NCI-H2107 treated with DMSO at 0.1 percent for 48 hours (cell line): ENCODE measurements at regions not wholly inside any gene's neighbourhood (a gene's known extent, or its start where the extent isn't known, plus 50 kb on each side); places are given as distances from the start of the nearest gene placed in this dataset.
A peak's percentile ranks its signal among the peaks of the same experiment; 100 is the strongest.

ENCODE experiments used
- DNase-seq: peaks from one replicate; lab custom pipeline; 2025; ENCODE audit not compliant: unreplicated experiment; lab: John Stamatoyannopoulos, UW

DNA sequence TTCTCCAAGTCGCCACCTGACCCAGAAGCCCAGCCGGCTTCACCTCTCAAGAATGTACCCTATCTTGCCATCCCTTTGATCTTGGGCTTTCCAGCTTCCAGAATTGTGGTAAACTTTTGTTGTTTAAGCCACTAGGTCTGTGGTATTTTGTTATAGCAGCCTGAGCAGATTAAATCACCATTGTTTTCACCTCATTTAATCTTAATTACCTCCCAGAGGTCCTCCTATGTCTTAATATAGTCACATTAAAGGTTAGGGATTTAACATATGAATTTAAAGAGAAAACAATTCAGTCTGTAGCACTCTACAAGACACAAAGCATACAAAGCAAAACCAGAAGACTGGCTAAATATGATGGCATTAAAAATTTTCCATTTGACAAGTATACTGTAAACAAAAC, 123.4 kb upstream of the CADM2 start:
- DNase-seq: no peak

GRCh38 chr3:84836961-84837360, 121.8 kb upstream of the CADM2 start:
- DNase-seq: peak; percentile 99

DNA sequence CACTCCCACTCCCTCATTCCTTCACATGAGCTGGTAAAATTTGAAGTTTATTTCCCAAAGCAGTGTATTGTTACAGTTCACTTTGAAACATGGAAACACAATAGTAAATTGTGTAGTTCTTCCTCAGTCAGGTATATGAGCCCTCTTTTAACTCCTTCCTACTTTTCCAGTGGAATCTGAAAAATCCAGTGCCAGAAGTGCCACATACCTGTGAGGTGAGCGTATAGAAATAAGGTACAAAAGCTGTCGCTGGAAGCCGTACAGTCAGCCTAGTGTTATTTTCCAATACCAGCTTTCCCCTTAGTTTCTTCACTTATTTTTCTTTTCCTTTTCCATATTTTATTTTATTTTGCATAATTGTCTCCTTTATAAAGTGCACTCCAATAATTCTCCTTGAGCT, 81.7 kb upstream of the CADM2 start:
- DNase-seq: no peak

DNA sequence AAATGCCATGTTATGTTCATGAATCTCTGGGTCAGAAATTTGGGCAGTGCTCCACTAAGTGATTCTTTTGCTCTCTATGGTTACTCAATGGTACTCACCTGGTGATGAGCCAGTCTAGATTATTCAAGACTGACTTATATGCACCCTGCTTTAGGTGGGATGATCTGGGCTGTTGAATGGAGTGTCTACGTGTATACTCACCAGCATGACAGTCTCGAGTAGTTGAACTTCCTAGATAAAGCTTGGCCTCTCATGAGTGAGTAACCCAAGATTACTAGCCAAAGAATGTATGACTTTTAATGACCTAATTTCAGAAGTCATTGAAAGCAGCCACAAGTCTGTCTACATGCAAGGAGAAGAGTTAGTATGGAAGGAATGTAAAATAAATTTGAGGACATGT, 77.5 kb upstream of the CADM2 start:
- no peak for DNase-seq

DNA sequence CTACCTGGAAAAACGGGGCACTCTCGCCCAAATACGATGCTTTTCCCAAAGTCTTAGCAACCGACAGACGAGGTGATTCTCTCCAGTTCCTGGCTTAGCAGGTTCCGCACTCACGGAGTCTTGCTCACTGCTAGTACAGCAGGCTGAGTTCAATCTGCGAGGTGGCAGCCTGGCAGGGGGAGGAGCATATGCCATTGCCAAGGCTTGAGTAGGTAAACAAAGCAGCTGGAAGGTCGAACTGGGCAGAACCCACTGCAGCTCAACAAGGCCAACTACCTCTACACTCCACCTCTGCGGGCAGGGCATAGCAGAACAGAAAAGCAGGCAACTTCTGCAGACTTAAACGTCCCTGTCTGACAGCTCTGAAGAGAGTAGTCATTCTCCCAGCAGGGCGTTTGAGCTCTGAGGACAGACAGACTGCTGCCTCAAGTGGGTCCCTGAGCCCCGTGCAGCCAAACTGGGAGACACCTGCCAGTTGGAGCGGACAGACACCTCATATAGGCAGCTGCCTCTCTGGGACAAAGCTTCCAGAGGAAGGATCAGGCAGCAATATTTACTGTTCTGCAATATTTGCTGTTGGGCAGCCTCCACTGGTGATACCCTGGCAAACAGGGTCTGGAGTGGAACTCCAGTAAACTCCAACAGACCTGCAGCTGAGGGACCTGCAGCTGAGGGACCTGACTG, 73.4 kb upstream of the CADM2 start:
- no peak for DNase-seq

GRCh38 chr3:84891851-84892250, 66.9 kb upstream of the CADM2 start:
- no peak for DNase-seq

GRCh38 chr3:84893211-84893610, 65.6 kb upstream of the CADM2 start:
- DNase-seq: peak; percentile 78

- no peak for DNase-seq
Measured at GRCh38 chr3:84904212-84904611, 54.6 kb upstream of the CADM2 start.

DNA sequence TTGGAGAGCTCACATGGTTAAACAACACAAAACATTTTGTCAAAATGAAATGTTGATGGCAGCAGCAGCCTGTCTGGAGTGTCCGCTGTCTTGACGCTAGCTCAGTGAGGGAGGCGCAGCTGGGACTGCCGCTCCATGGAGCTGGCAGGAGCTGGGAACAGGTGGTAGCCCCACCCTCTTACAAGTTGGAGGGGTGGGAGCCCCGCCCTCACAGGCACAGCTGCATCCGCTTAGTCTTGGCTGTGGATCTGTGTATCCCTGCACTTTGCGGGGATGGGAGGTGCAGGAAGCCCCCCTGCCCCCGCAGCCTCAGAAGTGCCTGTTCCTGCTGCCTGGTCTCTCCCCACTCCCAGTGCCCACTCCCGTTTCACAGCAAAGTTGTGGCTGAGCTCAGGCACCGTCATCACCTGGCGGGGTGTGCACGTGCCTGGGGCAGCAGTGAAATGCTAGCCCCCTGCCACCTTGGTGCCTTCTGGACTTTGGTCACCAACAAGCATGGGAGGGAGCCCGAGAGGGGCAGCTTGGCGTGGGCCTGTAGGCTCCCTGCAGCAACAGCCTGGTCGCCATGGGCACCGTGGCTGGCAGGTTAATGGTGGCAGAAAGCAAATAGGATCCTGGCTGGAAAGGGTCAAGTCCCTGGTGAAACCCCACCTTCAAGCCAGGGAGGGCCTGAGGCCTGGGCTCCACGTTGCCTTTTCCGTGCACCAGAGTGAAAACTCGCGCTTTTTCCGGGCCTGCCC, 53.8 kb upstream of the CADM2 start:
- DNase-seq: no peak

- no peak for DNase-seq
Measured at GRCh38 chr3:84905556-84905920, 53.3 kb upstream of the CADM2 start.

DNA sequence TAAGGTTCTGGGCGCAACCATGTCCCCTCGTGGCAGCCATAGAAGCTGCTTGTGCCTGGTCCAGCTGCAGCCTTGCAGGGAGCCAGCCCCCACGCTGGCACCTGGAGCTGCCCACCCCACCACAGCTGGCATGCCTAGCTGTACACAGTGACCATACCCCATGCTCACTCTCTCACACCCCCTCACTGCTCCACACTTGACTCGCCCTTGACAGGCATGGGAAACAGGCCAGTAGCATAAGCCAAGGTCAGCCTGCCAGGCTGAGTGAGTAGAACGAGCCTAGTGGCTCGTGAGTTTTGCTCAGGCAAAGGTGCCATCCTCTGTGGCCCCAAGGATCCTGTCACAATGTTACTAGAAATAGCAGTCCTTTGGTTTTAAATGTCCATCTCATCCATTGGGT, 52.7 kb upstream of the CADM2 start:
- no peak for DNase-seq
